Type B pancreatic cell (in vitro differentiated cells): ENCODE measurements at regions not wholly inside any gene's neighbourhood (a gene's known extent, or its start where the extent isn't known, plus 50 kb on each side); places are given as distances from the start of the nearest gene placed in this dataset.

Experiments used
- DNase-seq: peaks from one replicate; pipeline ENCODE4 v3.0.0; 2021; ENCODE audit warnings: mixed read lengths; ENCODE audit not compliant: unreplicated experiment; ENCODE audit errors: extremely low spot score
- H3K27ac Mint-ChIP-seq: 2 replicates; pipeline ENCODE4 v1.8.0; 2021; ENCODE audit warnings: mild to moderate bottlenecking, mixed read lengths
- H3K27me3 Mint-ChIP-seq: 2 replicates; pipeline ENCODE4 v1.8.0; 2021; ENCODE audit warnings: mixed read lengths
- H3K36me3 Mint-ChIP-seq: 2 replicates; pipeline ENCODE4 v1.8.0; 2021; ENCODE audit warnings: mixed read lengths
- H3K4me1 Mint-ChIP-seq: one replicate; pipeline ENCODE4 v1.8.0; 2021; ENCODE audit warnings: mixed read lengths; ENCODE audit not compliant: unreplicated experiment
- H3K4me3 Mint-ChIP-seq: 2 replicates; pipeline ENCODE4 v1.8.0; 2021; ENCODE audit warnings: mild to moderate bottlenecking, mixed read lengths
- H3K9me3 Mint-ChIP-seq: 2 replicates; pipeline ENCODE4 v1.8.0; 2021; ENCODE audit warnings: mixed read lengths
- CTCF ChIP-seq: fragments of 200-600 bp; sonication (generic); conservative IDR thresholded peaks from 2 replicates; pipeline ENCODE4 v1.5.0; 2021; ENCODE audit warnings: antibody characterized with exemption, mild to moderate bottlenecking

GRCh38 chr2:126444512-126444911 lies 211.4 kb upstream of the GYPC start:
- TF ChIP-seq CTCF: no peak
- no peak for DNase-seq
- no peaks in the 10 kb centered on the region for H3K4me1 Mint-ChIP-seq
- no peaks in the 10 kb centered on the region for H3K9me3 Mint-ChIP-seq
- peaks cover 12% of the 10 kb centered on the region for H3K27me3 Mint-ChIP-seq
- H3K36me3 Mint-ChIP-seq: no peaks in the 10 kb centered on the region
- H3K27ac Mint-ChIP-seq: no peak overlapping the region
- H3K4me3 Mint-ChIP-seq: no peak overlapping the region

- Mint-ChIP-seq H3K9me3 (no peaks in the 10 kb centered on the region), H3K27me3 (peaks cover 8% of the 10 kb centered on the region), H3K36me3 (no peaks in the 10 kb centered on the region), H3K27ac (no peak overlapping the region), H3K4me3 (no peak overlapping the region), H3K4me1 (no peaks in the 10 kb centered on the region)
- no peak for TF ChIP-seq CTCF
- no peak for DNase-seq
These were observed 209.8 kb upstream of the GYPC start for GRCh38 chr2:126446106-126446695.

- Mint-ChIP-seq H3K4me3 (no peak overlapping the region), H3K9me3 (no peaks in the 10 kb centered on the region), H3K36me3 (no peaks in the 10 kb centered on the region), H3K27ac (no peak overlapping the region), H3K27me3 (peaks cover 5% of the 10 kb centered on the region), H3K4me1 (no peaks in the 10 kb centered on the region)
- DNase-seq: no peak
- no peak for TF ChIP-seq CTCF
These were observed 207.3 kb upstream of the GYPC start for GRCh38 chr2:126448611-126449010.

GRCh38 chr2:126449677-126450076 lies 206.3 kb upstream of the GYPC start:
- Mint-ChIP-seq H3K9me3 (no peaks in the 10 kb centered on the region), H3K27ac (no peak overlapping the region), H3K4me1 (no peaks in the 10 kb centered on the region), H3K27me3 (peaks cover 9% of the 10 kb centered on the region), H3K36me3 (no peaks in the 10 kb centered on the region), H3K4me3 (no peak overlapping the region)
- no peak for TF ChIP-seq CTCF
- no peak for DNase-seq

GRCh38 chr2:126463892-126464674 lies 191.9 kb upstream of the GYPC start:
- Mint-ChIP-seq H3K27ac (no peak overlapping the region), H3K4me1 (no peaks in the 10 kb centered on the region), H3K27me3 (peaks cover 14% of the 10 kb centered on the region), H3K9me3 (no peaks in the 10 kb centered on the region), H3K36me3 (no peaks in the 10 kb centered on the region), H3K4me3 (no peak overlapping the region)
- no peak for DNase-seq
- no peak for TF ChIP-seq CTCF
